ENCODE measurements at regions not wholly inside any gene's neighbourhood (a gene's known extent, or its start where the extent isn't known, plus 50 kb on each side); places are given as distances from the start of the nearest gene placed in this dataset.

DNA sequence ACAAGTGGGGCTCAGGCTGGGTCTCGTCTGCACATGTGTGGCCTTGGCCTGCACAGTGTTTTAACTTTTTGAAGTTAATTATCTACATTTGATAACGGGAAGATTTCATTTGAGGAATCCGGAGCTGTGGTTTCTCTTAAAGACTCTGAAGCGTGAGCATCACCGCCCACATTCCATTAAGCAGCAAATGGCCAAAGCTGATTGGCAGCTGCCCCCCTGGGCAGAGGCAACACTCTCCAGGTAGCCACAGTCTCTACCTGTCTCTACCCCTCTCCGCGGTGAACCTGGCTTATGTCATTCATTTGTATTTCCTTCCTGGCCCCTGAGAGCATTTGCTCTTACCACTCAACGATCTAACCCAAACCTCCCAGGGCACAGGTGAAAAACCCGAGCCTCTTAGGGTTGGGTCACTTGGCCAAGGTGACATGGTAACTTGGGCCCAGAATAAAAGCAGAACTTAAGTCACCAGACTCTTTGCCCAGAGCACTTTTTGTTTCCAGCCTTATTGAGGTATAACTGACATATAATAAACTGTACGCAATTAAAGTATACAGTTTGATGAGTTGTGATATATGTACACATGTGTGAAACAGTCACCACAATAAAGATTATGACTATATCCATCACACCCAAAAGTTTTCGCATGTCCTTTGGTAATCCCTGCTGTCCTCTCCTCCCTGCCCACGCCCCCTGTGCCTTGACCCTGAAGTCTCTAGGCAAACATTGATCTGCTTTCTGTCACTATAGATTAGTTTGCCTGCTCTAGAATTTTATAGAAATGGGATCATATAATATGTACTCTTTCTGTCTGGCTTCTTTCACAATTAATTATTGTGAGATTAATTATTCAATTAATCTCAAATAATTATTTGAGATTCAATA is 245.7 kb upstream of the HES1 start:
- H3K27ac Mint-ChIP-seq (ENCODE audit: unreplicated experiment), result no peak overlapping the region
- H3K4me1 Mint-ChIP-seq, result peaks cover 27% of the 10 kb centered on the region
- DNase-seq (ENCODE audit: low read depth, low spot score), result no peak
- peaks cover 2% of the 10 kb centered on the region for H3K9me3 Mint-ChIP-seq
- TF ChIP-seq, protein P1, sequence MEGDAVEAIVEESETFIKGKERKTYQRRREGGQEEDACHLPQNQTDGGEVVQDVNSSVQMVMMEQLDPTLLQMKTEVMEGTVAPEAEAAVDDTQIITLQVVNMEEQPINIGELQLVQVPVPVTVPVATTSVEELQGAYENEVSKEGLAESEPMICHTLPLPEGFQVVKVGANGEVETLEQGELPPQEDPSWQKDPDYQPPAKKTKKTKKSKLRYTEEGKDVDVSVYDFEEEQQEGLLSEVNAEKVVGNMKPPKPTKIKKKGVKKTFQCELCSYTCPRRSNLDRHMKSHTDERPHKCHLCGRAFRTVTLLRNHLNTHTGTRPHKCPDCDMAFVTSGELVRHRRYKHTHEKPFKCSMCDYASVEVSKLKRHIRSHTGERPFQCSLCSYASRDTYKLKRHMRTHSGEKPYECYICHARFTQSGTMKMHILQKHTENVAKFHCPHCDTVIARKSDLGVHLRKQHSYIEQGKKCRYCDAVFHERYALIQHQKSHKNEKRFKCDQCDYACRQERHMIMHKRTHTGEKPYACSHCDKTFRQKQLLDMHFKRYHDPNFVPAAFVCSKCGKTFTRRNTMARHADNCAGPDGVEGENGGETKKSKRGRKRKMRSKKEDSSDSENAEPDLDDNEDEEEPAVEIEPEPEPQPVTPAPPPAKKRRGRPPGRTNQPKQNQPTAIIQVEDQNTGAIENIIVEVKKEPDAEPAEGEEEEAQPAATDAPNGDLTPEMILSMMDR (conservative IDR thresholded peaks at IDR 0.05), result no peak
- H3K36me3 Mint-ChIP-seq (ENCODE audit: low read depth), result no peaks in the 10 kb centered on the region
- no peaks in the 10 kb centered on the region for H3K27me3 Mint-ChIP-seq (ENCODE audit: low read depth)
- H3K4me3 Mint-ChIP-seq, result no peak overlapping the region

DNA sequence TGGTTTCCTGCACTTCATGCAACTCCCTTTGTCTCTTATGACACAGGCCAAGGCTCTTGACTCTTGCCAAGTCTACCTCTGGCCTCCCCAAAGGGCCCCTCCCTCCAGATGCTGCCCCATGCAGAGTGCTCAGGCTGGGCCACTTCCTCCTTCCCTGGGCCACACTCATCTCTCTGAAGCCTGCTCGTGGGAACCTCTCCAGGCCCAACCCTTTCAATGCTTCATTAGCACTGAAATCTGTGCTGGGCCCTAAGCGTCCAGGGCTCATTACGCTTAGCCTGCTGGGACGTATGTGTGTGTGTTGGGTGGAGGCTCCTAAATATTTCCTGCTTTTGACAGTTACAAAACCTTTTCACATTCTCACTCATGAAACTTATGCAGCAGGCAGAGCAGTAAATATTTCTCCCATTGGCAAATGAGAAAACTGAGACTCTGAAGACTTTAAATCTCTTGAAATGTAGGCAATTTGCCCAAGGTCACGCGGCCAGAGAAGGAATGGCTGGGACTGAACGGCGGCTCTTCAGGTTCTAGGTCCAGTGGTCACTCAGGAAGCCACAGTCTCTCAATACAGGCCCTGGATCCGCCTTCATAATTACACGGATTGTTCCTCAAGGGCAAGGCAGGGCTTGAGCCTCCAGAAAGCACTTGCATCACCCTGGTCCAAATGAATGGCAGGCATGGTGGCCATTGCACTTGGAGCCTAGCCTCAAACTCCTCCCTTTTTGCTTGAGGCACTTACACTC is 241.7 kb upstream of the HES1 start:
- Mint-ChIP-seq H3K36me3 (ENCODE audit: low read depth) (no peaks in the 10 kb centered on the region), H3K9me3 (peaks cover 2% of the 10 kb centered on the region), H3K27me3 (ENCODE audit: low read depth) (peaks cover 23% of the 10 kb centered on the region), H3K4me3 (no peak overlapping the region), H3K4me1 (peaks cover 62% of the 10 kb centered on the region), H3K27ac (ENCODE audit: unreplicated experiment) (peak overlapping the region; percentile 24)
- TF ChIP-seq, protein P1 (conservative IDR thresholded peaks at IDR 0.05), result no peak
- no peak for DNase-seq (ENCODE audit: low read depth, low spot score)

DNA sequence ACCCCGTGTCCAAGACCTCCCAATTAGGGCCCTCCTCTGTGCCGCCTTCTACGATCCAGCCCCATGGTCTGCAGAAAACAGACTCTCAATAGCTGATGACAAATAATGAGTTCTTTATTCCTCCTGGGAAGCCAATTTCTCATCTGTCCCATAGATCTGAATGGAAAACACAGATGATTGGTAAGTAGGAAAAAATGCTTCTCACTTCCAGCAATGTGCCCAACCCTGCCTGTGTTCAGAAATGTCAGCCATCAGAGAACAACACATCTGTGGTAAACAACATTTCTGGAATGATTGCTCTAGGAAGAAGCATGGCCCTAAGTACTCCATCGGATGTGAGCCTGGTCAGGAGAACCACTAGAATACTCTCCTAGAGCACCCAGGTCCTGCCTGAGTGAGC is 240.5 kb upstream of the HES1 start:
- Mint-ChIP-seq H3K9me3 (peaks cover 5% of the 10 kb centered on the region), H3K36me3 (ENCODE audit: low read depth) (no peaks in the 10 kb centered on the region), H3K27me3 (ENCODE audit: low read depth) (peaks cover 26% of the 10 kb centered on the region), H3K4me1 (peaks cover 68% of the 10 kb centered on the region), H3K4me3 (no peak overlapping the region), H3K27ac (ENCODE audit: unreplicated experiment) (no peak overlapping the region)
- DNase-seq (ENCODE audit: low read depth, low spot score), result no peak
- TF ChIP-seq, protein P1 (conservative IDR thresholded peaks at IDR 0.05), result no peak

DNA sequence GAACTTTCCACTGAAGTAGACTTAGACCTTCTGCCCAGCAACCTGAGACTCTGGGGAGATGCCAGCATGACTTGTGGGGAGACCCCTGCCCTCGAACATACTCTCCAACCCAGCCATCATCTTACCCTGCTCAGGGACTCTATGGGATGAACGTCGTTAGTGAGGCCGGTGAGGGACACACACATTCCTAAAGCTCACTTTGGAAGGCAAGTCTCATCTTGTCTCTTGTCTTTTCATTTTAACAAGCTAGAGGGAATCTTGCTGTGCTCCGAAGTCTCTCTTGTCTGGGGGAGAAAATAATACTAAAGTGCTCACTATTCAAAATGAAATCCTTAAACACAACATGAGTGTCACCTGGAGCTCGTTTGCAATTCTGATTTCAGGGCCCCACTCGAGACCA is 239.5 kb upstream of the HES1 start:
- H3K36me3 Mint-ChIP-seq (ENCODE audit: low read depth), result no peaks in the 10 kb centered on the region
- DNase-seq (ENCODE audit: low read depth, low spot score), result no peak
- no peak overlapping the region for H3K27ac Mint-ChIP-seq (ENCODE audit: unreplicated experiment)
- no peak overlapping the region for H3K4me3 Mint-ChIP-seq
- TF ChIP-seq, protein P1 (conservative IDR thresholded peaks at IDR 0.05), result no peak
- peaks cover 5% of the 10 kb centered on the region for H3K9me3 Mint-ChIP-seq
- peaks cover 27% of the 10 kb centered on the region for H3K27me3 Mint-ChIP-seq (ENCODE audit: low read depth)
- peaks cover 73% of the 10 kb centered on the region for H3K4me1 Mint-ChIP-seq

DNA sequence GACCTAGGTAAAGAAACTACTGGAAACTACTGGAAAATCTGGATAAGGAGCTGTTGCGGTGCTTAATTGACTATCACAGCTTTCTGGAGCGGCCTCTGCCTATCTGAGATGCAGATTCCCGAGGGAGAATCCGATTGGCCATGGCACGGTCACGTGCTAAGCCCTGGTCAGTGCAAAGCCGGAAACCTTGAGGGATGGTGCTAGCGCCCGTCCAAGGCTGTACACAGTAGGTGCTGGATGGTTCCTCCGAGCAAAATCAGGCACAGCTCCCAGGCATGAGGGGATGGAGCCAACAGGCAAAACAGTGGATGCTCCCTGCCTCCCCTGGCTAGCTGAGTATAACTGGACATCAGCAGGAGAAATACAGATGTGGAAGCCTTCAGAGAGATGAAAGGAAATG is 238.7 kb upstream of the HES1 start:
- peaks cover 33% of the 10 kb centered on the region for H3K27me3 Mint-ChIP-seq (ENCODE audit: low read depth)
- peaks cover 5% of the 10 kb centered on the region for H3K9me3 Mint-ChIP-seq
- DNase-seq (ENCODE audit: low read depth, low spot score), result peak; percentile 47
- no peaks in the 10 kb centered on the region for H3K36me3 Mint-ChIP-seq (ENCODE audit: low read depth)
- H3K4me3 Mint-ChIP-seq, result peak overlapping the region; percentile 71
- no peak overlapping the region for H3K27ac Mint-ChIP-seq (ENCODE audit: unreplicated experiment)
- TF ChIP-seq, protein P1 (conservative IDR thresholded peaks at IDR 0.05), result no peak
- peaks cover 78% of the 10 kb centered on the region for H3K4me1 Mint-ChIP-seq

Data from neural crest cell (in vitro differentiated cells).